Mucosa of descending colon (tissue), 3 donors: ENCODE measurements at regions not wholly inside any gene's neighbourhood (a gene's known extent, or its start where the extent isn't known, plus 50 kb on each side); places are given as distances from the start of the nearest gene placed in this dataset.

Source experiments
- ATAC-seq: fragments of 200-7000 bp; cut with Tn5 transposase; one replicate; pipeline ENCODE4 v1.9.1; 2020; ENCODE audit warnings: mild to moderate bottlenecking, moderate library complexity
- DNase-seq, 3 donors: peaks; one replicate each; pipeline ENCODE4 v3.0.0-alpha.2; 2020
- H3K36me3 ChIP-seq: fragments of 200-600 bp; one replicate; pipeline ENCODE4 v1.8.0; 2021; ENCODE audit warnings: low read depth, mild to moderate bottlenecking
- H3K4me1 ChIP-seq: fragments of 200-600 bp; one replicate; pipeline ENCODE4 v1.8.0; 2021; ENCODE audit warnings: low read depth, mild to moderate bottlenecking
- H3K4me3 ChIP-seq: fragments of 200-600 bp; one replicate; pipeline ENCODE4 v1.8.0; 2021; ENCODE audit warnings: mild to moderate bottlenecking
- H3K9me3 ChIP-seq: fragments of 200-600 bp; one replicate; pipeline ENCODE4 v1.8.0; 2021; ENCODE audit warnings: mild to moderate bottlenecking
- intact Hi-C, 2 donors: fragments of 100-400 bp; cut with DNase I in 1 of 2; cut with micrococcal nuclease in 1 of 2; formaldehyde crosslinking; loops; one replicate each; pipeline versions ENCODE4 v1.11.0 to v1.11.1; 2022; cut with DNase I, micrococcal nuclease
- TF ChIP-seq, protein P1 (sequence below): fragments of 200-600 bp; IDR thresholded peaks from one replicate; pipeline ENCODE4 v1.8.0; 2022; ENCODE audit warnings: antibody characterized with exemption, mild to moderate bottlenecking
- donor health status: DM: no; HTN: no; CAD: no; lungs with moderate emphysema.
- donor health status: DM: no; HTN: no; CAD: no.
- donor health status: DM: no; HTN: yes; CAD: no.

DNA sequence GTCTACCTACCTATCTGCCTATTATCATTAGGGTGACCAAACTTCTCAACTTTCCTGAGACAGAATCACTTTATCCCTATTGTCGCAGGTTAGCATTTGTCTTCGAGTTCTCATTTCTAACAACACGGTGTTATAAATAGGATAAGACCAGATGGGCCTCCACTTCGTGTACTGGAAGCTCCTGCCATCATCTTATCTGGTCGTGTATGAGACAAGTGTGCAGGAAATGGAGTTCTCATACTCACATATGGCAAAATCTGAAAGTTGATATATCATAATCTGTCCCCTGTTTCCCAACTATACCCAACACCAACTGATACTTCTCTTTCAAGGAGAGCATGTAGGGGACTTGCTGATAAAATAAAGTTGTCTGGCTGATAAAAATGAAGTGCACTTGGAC is 287.4 kb upstream of the FOXK1 start:
- DNase-seq: no peak

DNA sequence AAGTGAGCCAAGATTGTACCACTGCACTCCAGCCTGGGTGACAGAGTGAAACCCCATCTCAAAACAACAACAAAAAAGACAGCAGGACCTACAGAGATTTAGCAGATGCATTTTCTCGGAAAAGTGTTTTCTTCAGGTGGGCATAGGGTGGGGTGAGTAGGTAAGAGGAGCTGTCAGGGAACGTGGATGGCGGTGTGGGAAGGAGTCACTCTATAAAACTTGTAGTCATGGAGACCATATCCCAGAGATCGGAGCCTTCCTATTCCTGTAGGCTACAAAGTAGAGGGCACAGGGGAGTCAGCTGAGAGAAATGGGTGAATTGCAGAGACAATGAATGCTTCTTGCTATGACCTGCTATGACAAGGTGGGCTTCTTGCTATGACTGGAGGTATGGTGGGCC is 283.0 kb upstream of the FOXK1 start:
- H3K36me3 ChIP-seq: no peaks in the 10 kb centered on the region
- intact Hi-C loops: no loop called here
- no peaks in the 10 kb centered on the region for H3K4me1 ChIP-seq
- DNase-seq (no peak), ATAC-seq (no peak)
- no peak overlapping the region for H3K4me3 ChIP-seq
- no peaks in the 10 kb centered on the region for H3K9me3 ChIP-seq
- TF ChIP-seq, protein P1, sequence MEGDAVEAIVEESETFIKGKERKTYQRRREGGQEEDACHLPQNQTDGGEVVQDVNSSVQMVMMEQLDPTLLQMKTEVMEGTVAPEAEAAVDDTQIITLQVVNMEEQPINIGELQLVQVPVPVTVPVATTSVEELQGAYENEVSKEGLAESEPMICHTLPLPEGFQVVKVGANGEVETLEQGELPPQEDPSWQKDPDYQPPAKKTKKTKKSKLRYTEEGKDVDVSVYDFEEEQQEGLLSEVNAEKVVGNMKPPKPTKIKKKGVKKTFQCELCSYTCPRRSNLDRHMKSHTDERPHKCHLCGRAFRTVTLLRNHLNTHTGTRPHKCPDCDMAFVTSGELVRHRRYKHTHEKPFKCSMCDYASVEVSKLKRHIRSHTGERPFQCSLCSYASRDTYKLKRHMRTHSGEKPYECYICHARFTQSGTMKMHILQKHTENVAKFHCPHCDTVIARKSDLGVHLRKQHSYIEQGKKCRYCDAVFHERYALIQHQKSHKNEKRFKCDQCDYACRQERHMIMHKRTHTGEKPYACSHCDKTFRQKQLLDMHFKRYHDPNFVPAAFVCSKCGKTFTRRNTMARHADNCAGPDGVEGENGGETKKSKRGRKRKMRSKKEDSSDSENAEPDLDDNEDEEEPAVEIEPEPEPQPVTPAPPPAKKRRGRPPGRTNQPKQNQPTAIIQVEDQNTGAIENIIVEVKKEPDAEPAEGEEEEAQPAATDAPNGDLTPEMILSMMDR: no peak

More for the DNA sequence above, 287.4 kb upstream of the FOXK1 start:
- Histone ChIP-seq H3K4me1 (no peaks in the 10 kb centered on the region), H3K4me3 (no peak overlapping the region), H3K9me3 (no peaks in the 10 kb centered on the region), H3K36me3 (no peaks in the 10 kb centered on the region)
- ATAC-seq: no peak
- TF ChIP-seq, protein P1: no peak
- intact Hi-C loops: no loop called here

DNA sequence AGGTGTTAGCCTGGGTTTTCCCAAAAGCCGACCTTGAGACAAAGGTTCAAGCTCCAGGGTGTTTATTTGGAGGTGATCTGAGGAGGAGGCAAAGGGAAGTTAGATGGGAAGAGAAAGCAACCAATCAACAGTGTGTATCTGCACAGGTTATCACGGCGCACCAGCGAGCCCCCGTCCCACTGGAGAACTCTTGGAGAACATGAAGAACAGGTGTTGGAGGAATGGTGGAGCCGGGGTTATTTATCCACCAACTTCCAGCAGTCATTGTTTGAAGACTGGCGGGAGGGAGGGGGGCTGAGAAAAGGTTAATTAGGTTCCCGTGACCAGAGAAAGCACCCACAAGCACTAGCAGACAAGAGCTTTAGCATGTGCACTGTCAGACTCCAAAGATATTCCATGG is 282.5 kb upstream of the FOXK1 start:
- TF ChIP-seq, protein P1: no peak
- no peaks in the 10 kb centered on the region for H3K36me3 ChIP-seq
- DNase-seq (no peak), ATAC-seq (no peak)
- H3K4me3 ChIP-seq: no peak overlapping the region
- no peaks in the 10 kb centered on the region for H3K4me1 ChIP-seq
- no peaks in the 10 kb centered on the region for H3K9me3 ChIP-seq
- intact Hi-C loops: no loop called here

DNA sequence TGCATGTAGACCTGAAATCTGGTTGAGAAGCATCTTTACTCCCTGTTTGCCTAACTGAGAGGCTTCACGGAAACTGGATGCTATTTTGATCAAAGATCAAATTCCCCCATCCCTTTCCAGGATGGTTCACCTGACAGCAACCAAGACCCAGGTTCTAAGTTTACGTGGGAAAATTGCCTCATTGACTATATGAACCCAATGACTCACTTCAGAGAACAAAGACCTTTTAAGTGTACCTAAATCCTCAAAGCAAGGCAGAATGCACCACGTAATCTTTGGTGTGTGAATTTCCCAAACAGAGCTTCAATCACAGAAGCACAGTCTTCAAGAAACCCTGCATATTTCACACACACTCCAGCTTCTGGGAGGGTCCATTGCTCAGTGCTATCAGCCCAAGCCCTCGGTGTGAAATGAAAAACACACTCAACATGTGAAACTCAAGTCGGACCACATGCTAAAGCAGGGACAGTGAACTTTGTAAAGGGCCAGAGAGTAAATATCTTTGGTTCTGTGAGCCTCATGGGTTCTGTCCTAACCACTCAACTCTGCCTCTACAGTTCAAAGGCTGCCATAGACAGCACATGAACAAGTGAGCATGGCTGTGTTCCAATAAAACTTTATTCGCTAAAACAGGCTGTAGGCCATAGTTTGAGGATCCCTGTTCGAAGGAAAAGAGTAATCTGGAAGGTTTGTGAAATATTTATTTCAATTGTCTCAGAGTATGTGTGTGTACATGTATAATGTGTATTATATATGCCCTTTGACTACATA is 275.6 kb upstream of the FOXK1 start:
- intact Hi-C loops: no loop called here
- TF ChIP-seq, protein P1: no peak
- Histone ChIP-seq H3K4me3 (no peak overlapping the region), H3K36me3 (no peaks in the 10 kb centered on the region), H3K9me3 (peaks cover 4% of the 10 kb centered on the region), H3K4me1 (no peaks in the 10 kb centered on the region)
- ATAC-seq (no peak), DNase-seq (no peak)

DNA sequence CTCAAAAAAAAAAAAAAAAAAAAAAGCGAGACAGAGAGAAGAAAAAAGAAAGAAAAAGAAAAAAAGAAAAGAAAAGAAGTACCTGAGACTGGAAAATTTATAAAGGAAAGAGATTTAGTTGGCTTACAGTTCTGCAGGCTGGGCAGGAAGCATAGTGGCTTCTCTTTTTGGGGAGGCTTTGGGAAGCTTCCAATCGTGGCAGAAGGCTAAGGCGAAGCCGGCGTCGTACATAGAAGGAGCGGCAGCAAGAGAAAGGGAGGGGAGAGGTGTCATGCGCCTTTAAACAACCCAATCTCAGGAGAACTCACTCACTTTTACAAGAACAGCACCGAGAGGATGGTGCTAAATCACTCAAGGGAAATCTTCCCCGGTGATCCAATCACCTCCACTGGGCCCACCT is 272.1 kb upstream of the FOXK1 start:
- no peak overlapping the region for H3K4me3 ChIP-seq
- intact Hi-C loops: no loop called here
- H3K4me1 ChIP-seq: no peaks in the 10 kb centered on the region
- no peak for ATAC-seq
- DNase-seq: no peak
- H3K9me3 ChIP-seq: peaks cover 4% of the 10 kb centered on the region
- H3K36me3 ChIP-seq: no peaks in the 10 kb centered on the region
- TF ChIP-seq, protein P1: no peak
